ENCODE measurements at regions not wholly inside any gene's neighbourhood (a gene's known extent, or its start where the extent isn't known, plus 50 kb on each side); places are given as distances from the start of the nearest gene placed in this dataset.

DNA sequence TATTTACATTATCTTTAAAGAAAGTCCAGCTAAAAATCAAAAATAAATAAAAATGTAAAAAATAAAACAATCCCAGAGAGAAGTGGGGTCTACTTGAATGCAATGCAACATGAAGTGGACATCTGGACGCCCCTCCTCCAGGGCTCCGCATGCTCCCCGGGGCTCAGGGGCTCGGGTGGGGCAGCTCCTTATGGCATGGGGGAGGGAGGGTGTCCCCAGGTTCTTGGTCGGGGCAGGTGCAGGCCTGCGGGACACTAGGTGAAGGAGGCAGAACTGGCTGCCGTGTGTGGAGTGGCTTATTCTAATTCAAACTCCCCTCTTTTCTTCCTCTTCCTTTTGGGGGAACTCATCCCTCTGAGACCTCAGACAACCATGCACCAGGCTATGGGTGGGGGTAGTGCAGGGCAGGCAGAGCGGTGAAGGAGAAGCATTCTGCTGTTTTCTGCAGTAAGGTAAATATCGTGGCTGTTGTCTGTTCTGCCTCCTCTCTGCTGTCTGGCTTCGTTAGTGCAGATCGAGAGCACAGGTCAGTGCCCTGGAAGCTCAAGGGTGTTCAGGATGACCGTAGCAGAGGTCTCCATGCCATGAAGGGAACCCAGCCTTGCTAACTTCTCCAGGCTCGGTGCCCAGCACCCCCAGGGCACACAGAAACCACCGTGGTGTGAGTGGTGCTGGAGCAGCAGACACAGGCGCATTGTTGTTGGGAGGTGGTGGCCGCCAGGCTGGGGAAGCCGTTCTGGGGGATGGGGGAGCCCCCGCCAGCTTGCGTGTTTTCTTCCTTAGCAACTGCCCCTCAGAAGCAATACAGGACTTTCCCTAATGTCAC, 82.6 kb downstream of the TTLL2 start:
- TF ChIP-seq, protein P1, sequence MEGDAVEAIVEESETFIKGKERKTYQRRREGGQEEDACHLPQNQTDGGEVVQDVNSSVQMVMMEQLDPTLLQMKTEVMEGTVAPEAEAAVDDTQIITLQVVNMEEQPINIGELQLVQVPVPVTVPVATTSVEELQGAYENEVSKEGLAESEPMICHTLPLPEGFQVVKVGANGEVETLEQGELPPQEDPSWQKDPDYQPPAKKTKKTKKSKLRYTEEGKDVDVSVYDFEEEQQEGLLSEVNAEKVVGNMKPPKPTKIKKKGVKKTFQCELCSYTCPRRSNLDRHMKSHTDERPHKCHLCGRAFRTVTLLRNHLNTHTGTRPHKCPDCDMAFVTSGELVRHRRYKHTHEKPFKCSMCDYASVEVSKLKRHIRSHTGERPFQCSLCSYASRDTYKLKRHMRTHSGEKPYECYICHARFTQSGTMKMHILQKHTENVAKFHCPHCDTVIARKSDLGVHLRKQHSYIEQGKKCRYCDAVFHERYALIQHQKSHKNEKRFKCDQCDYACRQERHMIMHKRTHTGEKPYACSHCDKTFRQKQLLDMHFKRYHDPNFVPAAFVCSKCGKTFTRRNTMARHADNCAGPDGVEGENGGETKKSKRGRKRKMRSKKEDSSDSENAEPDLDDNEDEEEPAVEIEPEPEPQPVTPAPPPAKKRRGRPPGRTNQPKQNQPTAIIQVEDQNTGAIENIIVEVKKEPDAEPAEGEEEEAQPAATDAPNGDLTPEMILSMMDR (IDR thresholded peaks at IDR 0.05) = no peak
- no peak for TF ChIP-seq POLR2A (IDR thresholded peaks at IDR 0.05)
